PFSK-1 (cell line): ENCODE measurements at regions not wholly inside any gene's neighbourhood (a gene's known extent, or its start where the extent isn't known, plus 50 kb on each side); places are given as distances from the start of the nearest gene placed in this dataset.

ENCODE experiments used
- POLR2AphosphoS5 ChIP-seq: IDR thresholded peaks from 2 replicates; pipeline ENCODE4 v1.6.1; 2012; ENCODE audit warnings: low read depth, mild to moderate bottlenecking, control low read depth, low read length, moderate library complexity
- REST ChIP-seq, 2 experiments: IDR thresholded peaks; 2 replicates each; pipeline versions ENCODE4 v1.6.1 to v1.8.0; 2011 to 2012; ENCODE audit warnings: low read depth in 2 of 2, low read length in 2 of 2, control low read depth in 1 of 2, inconsistent platforms in 1 of 2, mild to moderate bottlenecking in 1 of 2, moderate library complexity in 1 of 2; ENCODE audit not compliant: insufficient read depth in 1 of 2

- no peak for TF ChIP-seq POLR2AphosphoS5
- TF ChIP-seq REST (IDR thresholded peaks at IDR 0.05; ENCODE audit: insufficient read depth in 1 of 2, low read depth in 2 of 2, low read length in 2 of 2), result no peak
Observed at GRCh38 chr12:112616469-112617152, 174.9 kb upstream of the RPH3A start.
